GM12891 (cell line): ENCODE measurements at regions not wholly inside any gene's neighbourhood (a gene's known extent, or its start where the extent isn't known, plus 50 kb on each side); places are given as distances from the start of the nearest gene placed in this dataset.
"Not testable (repeated sequence)": the region's sequence is repeated elsewhere in the genome, so short reads cannot be mapped to it uniquely, and the experiment has no call there.

Source experiments
- DNase-seq: peaks from one replicate; pipeline ENCODE4 v3.0.0; 2011; ENCODE audit warnings: low spot score; ENCODE audit not compliant: insufficient read length
- FAIRE-seq: peaks from 2 replicates; lab custom pipeline; 2011; peaks lifted over from hg19 to GRCh38; lab: Jason Lieb, UNC
- PAX5 ChIP-seq: IDR thresholded peaks from 2 replicates; pipeline ENCODE4 v1.6.1; 2011; ENCODE audit warnings: low read length, moderate library complexity, mild to moderate bottlenecking; ENCODE audit not compliant: insufficient read depth, severe bottlenecking
- POLR2A ChIP-seq: IDR thresholded peaks from 2 replicates; pipeline ENCODE4 v1.6.1; 2011; ENCODE audit warnings: low read depth, low read length, control low read depth
- POLR2AphosphoS5 ChIP-seq: IDR thresholded peaks from 2 replicates; pipeline ENCODE4 v1.6.1; 2011; ENCODE audit warnings: low read depth, low read length, control low read depth
- POU2F2 ChIP-seq: IDR thresholded peaks from 2 replicates; pipeline ENCODE4 v1.6.1; 2011; ENCODE audit warnings: low read depth, mild to moderate bottlenecking, control low read depth, low read length, moderate library complexity
- SPI1 ChIP-seq: IDR thresholded peaks from 2 replicates; pipeline ENCODE4 v1.6.1; 2011; ENCODE audit warnings: low read depth, low read length, control low read depth
- TAF1 ChIP-seq: IDR thresholded peaks from 2 replicates; pipeline ENCODE4 v1.6.1; 2011; ENCODE audit warnings: low read depth, low read length, control low read depth

DNA sequence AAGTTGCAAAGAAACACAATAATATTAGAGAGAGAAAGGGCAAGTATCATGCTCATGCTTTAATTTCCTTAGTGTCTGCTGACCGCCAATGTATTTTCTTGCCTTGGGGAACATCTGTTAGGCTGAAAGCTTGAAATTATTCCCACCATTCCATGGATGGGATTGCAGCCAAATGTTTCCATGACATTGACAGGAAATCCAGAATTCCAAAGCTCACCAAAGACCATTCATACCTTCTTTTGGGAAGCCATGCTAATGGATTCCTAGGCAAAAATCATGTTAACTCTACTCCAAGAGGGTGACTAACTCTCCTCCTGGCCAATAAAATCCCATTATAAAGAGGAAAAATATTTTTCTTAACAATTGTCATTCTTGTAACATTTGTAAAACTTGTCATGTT, 661.4 kb upstream of the FAT3 start:
- no peak for TF ChIP-seq TAF1
- no peak for TF ChIP-seq POLR2AphosphoS5
- TF ChIP-seq SPI1 = no peak
- no peak for TF ChIP-seq POLR2A
- TF ChIP-seq POU2F2 = no peak
- no peak for TF ChIP-seq PAX5
- FAIRE-seq = no peak

DNA sequence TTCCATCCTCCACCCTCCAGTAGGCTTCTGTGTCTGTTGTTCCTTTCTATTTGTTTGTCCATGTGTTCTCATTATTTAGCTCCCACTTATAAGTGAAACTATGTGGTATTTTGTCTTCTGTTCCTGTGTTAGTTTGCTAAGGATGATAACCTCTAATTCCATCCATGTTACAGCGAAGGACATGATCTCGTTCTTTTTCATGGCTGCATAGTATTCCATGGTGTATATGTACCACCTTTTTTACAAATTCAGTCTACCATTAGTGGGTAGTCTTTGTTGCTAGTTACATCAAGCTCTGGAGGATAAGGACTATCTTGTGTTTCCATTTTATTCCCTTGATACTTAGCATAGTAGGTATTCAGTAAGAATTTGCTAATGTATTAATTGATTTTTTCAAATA, 664.2 kb upstream of the FAT3 start:
- TF ChIP-seq TAF1 (no peak), SPI1 (no peak), POLR2A (no peak), PAX5 (no peak), POU2F2 (no peak), POLR2AphosphoS5 (no peak)
- DNase-seq (no peak), FAIRE-seq (no peak)

More for the DNA sequence above, 661.4 kb upstream of the FAT3 start:
- no peak for DNase-seq

DNA sequence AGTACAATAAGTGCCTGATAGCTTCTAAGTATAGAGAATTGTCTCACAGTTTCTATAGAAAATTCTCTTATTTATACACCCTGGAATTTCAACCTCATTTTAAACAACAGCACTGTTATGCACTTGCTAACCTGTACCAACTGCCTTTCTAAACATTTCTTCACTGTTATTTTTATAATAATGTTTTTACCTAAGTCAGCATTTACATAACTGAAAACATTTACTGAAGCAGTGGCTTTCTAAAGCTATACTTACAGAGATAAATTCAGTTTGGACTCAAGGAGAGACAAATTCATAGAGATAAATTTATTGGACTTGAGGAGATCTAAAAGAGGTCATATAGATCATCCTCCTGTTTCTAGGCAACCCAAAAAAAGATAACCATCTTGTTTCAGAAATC, 686.6 kb upstream of the FAT3 start:
- FAIRE-seq (no peak), DNase-seq (no peak)
- no peak for TF ChIP-seq SPI1
- no peak for TF ChIP-seq POLR2AphosphoS5
- no peak for TF ChIP-seq POU2F2
- TF ChIP-seq POLR2A = no peak
- no peak for TF ChIP-seq TAF1
- TF ChIP-seq PAX5 = no peak

DNA sequence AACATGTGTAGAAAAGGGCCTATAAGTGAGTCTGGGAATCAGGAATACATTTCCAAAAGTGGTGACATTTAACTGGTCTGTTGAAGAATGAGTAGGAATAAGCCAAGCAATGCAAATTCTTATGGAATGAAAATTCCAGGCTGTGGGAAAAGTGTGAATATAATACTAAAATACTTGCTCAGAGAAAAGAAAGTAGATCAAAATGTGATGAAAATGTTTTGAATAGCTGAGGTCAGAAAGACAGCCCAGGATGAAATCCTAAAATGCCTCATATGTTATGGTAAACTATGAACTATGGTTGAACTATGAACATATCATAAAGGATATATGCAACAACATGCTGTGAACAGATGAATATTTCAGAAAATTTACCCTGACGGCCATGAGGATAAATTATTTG, 688.3 kb upstream of the FAT3 start:
- TF ChIP-seq PAX5 = no peak
- no peak for TF ChIP-seq POLR2AphosphoS5
- TF ChIP-seq POU2F2 = no peak
- FAIRE-seq = no peak
- DNase-seq = no peak

DNA sequence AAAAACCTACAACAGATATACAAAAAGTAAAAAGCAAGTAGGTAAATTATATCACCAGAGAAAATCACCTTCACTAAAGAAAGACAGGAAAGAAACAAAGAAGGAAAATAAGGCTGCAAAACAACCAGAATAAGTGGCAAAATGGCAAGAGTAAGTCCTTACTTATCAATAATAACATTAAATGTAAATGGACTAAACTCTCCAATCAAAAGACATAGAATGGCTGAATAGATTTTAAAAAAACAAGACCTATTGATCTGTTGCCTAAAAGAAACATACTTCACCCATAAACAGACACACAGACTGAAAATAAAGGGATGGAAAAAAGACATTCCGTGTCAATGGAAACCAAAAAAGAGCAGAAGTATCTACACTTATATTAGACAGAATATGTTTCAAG, 695.7 kb upstream of the FAT3 start:
- no peak for FAIRE-seq
- TF ChIP-seq TAF1 = no peak
- no peak for TF ChIP-seq PAX5
- TF ChIP-seq SPI1 = no peak
- TF ChIP-seq POLR2AphosphoS5 = no peak
- no peak for DNase-seq

DNA sequence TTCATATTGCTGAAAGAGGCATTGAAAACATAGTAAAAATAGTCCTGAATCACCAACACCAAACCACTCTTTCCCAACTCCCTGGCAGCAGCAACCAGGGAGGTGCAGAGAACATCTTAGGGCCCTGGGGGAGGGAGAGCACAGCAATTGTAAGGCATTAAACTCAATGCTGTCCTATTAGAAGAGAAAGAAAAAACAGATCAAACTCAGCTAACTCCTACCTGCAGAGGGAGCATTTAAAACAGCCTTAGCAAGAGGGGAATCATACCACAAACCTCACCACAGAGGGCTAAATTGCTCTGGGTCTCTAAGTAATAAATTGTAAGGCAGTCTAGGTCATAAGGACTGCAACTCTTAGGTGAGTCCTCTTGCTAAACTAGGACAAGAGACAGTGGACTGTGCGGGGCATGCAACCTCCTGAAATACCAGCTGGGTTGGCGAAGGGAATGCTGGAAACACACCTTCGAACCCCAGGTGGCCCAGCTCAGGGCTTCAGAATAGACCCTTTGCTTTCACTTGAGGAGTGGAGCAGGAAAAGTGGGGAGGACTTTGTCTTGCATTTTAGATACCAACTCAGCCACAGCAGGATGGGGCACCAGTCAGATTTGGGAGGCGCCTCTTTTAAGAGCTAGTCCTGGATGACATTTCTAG, 697.1 kb upstream of the FAT3 start:
- no peak for FAIRE-seq
- no peak for DNase-seq
- no peak for TF ChIP-seq TAF1
- no peak for TF ChIP-seq POLR2AphosphoS5
- TF ChIP-seq PAX5 = no peak
- TF ChIP-seq SPI1 = no peak
- no peak for TF ChIP-seq POLR2A
- TF ChIP-seq POU2F2 = no peak

DNA sequence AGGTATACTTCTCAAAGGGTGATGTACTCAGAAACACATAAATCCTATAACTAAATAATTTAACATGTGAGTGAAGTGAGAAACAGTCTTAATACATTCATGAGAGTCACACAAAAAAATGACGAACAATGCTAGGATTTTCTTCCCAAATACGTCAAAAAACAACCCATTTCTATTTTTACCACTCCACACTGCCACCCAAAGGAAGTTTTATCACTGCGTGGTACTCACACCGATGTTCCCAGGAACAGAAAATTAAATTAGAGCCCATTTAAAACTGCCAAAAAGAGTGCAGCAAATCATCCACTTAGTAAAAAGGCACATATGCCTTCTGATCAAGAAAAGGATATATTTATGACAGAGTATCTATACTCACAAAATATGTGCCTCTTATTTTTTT, 710.9 kb upstream of the FAT3 start:
- TF ChIP-seq SPI1 (no peak), POLR2AphosphoS5 (no peak), POU2F2 (no peak), TAF1 (no peak), PAX5 (no peak), POLR2A (no peak)
- FAIRE-seq (no peak), DNase-seq (no peak)

DNA sequence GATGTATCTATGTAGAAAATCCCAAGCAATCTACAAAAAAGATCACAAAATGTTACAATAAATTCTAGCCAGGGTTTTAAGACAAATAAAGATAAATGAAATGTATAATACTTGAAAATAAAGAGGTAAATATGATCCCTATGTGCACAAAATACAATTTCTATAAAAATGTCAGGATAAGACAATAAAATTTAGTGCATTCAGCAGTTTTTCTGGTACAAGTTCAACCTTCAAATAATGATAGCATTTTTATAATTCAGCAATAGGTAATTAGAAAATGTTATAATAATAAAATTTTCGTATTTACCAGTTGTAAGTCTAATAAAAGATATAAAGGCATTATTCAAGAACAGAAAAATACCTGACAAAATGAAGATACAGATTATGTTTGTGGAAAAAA, 726.8 kb upstream of the FAT3 start:
- FAIRE-seq = no peak
- no peak for DNase-seq
- no peak for TF ChIP-seq TAF1
- TF ChIP-seq SPI1 = no peak
- TF ChIP-seq POLR2A = no peak
- TF ChIP-seq PAX5 = no peak
- TF ChIP-seq POLR2AphosphoS5 = no peak
- no peak for TF ChIP-seq POU2F2

DNA sequence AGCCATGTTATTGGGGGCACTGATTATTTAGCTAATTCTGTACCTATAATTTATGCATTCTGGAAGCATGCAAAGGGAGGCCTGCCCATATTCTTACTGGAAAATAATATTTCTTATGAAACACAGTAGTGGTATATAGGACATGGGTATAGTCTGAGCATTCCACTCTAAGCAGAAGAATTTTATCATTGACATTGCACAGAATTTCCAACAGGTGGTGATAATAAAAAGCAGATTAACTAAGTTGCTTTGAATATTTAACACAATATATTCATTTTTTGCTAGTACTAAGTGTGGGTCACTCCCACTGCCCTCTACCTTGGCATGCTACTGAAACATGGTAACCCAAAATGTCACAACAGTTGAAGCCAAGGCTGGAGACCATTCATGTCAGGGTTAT, 728.8 kb upstream of the FAT3 start:
- no peak for TF ChIP-seq SPI1
- TF ChIP-seq TAF1 = no peak
- no peak for TF ChIP-seq PAX5
- TF ChIP-seq POU2F2 = no peak
- TF ChIP-seq POLR2A = no peak
- TF ChIP-seq POLR2AphosphoS5 = no peak
- DNase-seq (no peak), FAIRE-seq (no peak)

DNA sequence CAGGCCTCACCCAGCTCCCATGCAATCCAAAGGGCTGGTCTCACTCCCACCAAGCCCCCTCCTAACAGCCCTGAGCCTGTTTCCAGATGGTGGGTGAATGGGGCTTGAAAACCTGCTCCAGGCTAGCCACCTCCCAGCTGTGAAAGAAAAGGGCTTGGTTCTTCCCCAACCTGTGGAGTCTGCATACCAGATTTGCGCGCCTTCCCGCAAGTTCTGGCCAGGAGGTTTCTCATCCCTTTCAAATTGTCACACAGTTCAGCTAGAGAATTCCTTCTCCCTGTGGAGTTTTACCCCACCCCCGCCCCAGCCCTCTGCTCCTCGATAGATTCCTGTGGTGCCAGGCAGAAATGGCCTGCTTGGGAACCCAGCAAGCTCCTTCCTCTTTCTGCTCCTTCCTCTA, 734.6 kb upstream of the FAT3 start:
- FAIRE-seq (no peak), DNase-seq (no peak)
- TF ChIP-seq SPI1 = no peak

DNA sequence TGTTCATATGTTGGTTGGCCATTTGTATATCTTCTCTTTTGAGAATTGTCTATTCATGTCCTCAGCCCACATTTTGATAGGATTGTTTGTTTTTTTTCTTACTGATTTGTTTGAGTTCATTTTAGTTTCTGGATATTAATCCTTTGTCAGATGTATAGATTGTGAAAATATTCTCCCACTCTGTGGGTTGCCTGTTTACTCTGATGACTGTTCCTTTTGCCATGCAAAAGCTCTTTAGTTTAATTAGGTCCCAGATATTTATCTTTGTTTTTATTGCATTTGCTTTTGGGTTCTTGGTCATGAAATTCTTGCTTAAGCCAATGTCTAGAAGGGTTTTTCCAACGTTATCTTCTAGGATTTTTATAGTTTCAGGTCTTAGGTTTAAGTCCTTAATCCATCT, 740.7 kb upstream of the FAT3 start:
- DNase-seq, FAIRE-seq: not testable (repeated sequence)

DNA sequence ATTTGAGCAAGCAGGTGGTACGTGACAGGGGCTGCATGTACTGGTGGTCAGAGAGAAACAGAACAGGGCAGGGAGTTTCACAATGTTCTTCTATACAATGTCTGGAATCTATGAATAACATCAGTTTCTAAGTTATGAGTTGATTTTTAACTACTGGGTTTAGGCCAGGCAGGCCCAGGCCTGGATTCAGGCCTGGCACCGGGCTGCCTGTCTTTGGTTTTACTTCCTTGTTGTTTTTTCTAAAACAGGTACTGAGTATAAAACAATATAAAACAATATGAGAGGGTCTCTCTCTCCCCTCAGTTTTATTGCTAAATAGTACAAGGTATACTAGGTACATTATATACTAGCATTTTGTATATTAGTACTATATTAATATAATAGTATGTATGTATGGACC, 742.7 kb upstream of the FAT3 start:
- FAIRE-seq, DNase-seq: not testable (repeated sequence)
